ENCODE measurements at regions not wholly inside any gene's neighbourhood (a gene's known extent, or its start where the extent isn't known, plus 50 kb on each side); places are given as distances from the start of the nearest gene placed in this dataset.

DNA sequence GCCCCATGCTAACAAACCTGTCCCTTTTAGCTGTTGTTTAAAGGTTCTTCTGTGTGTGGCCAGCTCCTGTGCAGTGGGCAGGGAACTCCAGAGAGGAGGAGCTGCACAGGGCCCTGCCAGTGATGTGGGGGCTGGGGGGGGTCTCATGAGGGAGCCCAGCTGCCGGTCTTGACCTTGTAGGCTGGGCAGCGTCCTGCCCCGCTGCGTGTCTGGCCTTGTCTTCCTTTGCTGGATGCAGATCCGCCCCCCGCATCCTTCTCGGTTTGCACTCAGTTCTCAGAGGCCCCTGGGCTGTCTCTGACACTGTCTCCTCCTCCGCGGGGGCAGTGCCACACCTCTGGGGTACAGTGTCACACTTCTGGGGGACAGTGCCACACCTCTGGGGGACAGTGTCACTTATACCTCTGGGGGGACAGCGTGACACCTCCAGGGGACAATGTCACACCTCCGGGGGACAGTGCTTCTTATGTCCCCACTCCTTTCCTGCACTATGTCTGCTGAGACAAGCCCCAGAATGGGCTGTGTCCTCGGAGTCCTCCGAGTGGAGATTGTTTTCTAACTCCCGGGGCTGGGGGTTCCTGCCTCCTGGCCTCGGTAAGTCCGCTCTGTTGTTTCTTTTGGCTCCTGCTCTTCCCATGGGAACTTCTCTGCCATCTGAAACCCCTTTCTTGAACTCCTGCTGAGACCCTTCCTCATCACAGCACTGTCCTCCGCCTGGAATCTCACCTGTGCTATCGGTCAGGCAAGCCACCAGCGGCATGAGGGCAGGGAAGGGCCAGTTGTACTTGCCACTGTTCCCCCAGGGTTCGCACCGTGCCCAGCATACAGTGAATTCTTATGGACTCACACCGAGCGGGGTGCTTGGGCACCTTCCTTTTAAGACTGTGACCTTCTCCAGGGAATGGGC lies 788.3 kb downstream of the TBC1D22A start:
- Histone ChIP-seq H2AFZ (no peak overlapping the region), H3K4me1 (ENCODE audit: insufficient read depth) (no peaks in the 10 kb centered on the region), H3K4me2 (no peak overlapping the region), H3K27ac (ENCODE audit: low read depth) (no peak overlapping the region), H3F3A (replicated peaks; ENCODE audit: low read depth) (no peaks in the 10 kb centered on the region), H4K20me1 (replicated peaks; ENCODE audit: insufficient read depth) (no peaks in the 10 kb centered on the region), H3K79me2 (replicated peaks; ENCODE audit: insufficient read depth) (no peaks in the 10 kb centered on the region), H3K36me3 (ENCODE audit: insufficient read depth) (0 out of 2 replicates have a peak, but pooled peaks cover 8% of the 10 kb centered on the region), H3K4me3 (no peak overlapping the region), H3K27me3 (ENCODE audit: insufficient read depth) (no peaks in the 10 kb centered on the region), H3K9me2 (ENCODE audit: insufficient read depth) (no peaks in the 10 kb centered on the region)
- TF ChIP-seq EZH2phosphoT487 (IDR thresholded peaks at IDR 0.05; ENCODE audit: unreplicated experiment) = no peak
- TF ChIP-seq REST (IDR thresholded peaks at IDR 0.05; ENCODE audit: unreplicated experiment) = no peak
- TF ChIP-seq ETS1 (IDR thresholded peaks at IDR 0.05) = no peak
- TF ChIP-seq ZNF114 (CRISPR knock-in tag; IDR thresholded peaks at IDR 0.05) = no peak
- no peak for TF ChIP-seq STAT1 (IDR thresholded peaks at IDR 0.05; ENCODE audit: unreplicated experiment)
- no peak for TF ChIP-seq ZNF331 (CRISPR knock-in tag; IDR thresholded peaks at IDR 0.05; ENCODE audit: low read depth)
- TF ChIP-seq JUNB (IDR thresholded peaks at IDR 0.05; ENCODE audit: unreplicated experiment) = no peak
- no peak for TF ChIP-seq CTCF (conservative IDR thresholded peaks at IDR 0.05; ENCODE audit: low read depth in 2 of 2)
- no peak for TF ChIP-seq NANOG (IDR thresholded peaks at IDR 0.05; ENCODE audit: borderline replicate concordance)
- no peak for TF ChIP-seq POLR2AphosphoS5 (IDR thresholded peaks at IDR 0.05; ENCODE audit: low read depth)
- no peak for TF ChIP-seq CREB1 (CRISPR knock-in tag; IDR thresholded peaks at IDR 0.05; ENCODE audit: low read depth)
- TF ChIP-seq ZNF462 (CRISPR knock-in tag; IDR thresholded peaks at IDR 0.05) = no peak
- peaks cover 96% of the 10 kb centered on the region for H3K9me3 Mint-ChIP-seq
- no peaks in the 10 kb centered on the region for H3K4me1 Mint-ChIP-seq
- ATAC-seq (no peak), DNase-seq (ENCODE audit: low spot score) (no peak)
- peaks cover 47% of the 10 kb centered on the region for H3K36me3 Mint-ChIP-seq (ENCODE audit: low read depth)
- H3K27me3 Mint-ChIP-seq (ENCODE audit: insufficient read depth, low read depth, poor library complexity) = peaks cover 20% of the 10 kb centered on the region
- H3K4me3 Mint-ChIP-seq = no peak overlapping the region
- no peak overlapping the region for H3K27ac Mint-ChIP-seq

Measured in GM23338 (cell line).